Activated CD4-positive, alpha-beta T cell treated with anti-CD3 and anti-CD28 coated beads, Interleukin-2, amount 10 ng/mL, durations not matched to agents 7 days and 5 days (primary cell): ENCODE measurements at regions not wholly inside any gene's neighbourhood (a gene's known extent, or its start where the extent isn't known, plus 50 kb on each side); places are given as distances from the start of the nearest gene placed in this dataset.

Source experiments
- CTCF ChIA-PET: fragments of 350-600 bp; sonication (Branson Sonifier 250); formaldehyde crosslinking; loops from one replicate; lab custom pipeline; 2021; ENCODE audit warnings: antibody characterized with exemption; lab: Charles Lee
- POLR2A ChIA-PET: fragments of 350-600 bp; sonication (Branson Sonifier 250); formaldehyde crosslinking; loops from one replicate; lab custom pipeline; 2021; ENCODE audit warnings: antibody characterized with exemption; lab: Charles Lee
- DNase-seq: peaks from one replicate; pipeline ENCODE4 v3.0.0-alpha.2; 2020
- H3K27ac Mint-ChIP-seq: one replicate; pipeline ENCODE4 v1.8.0; 2021; ENCODE audit warnings: mild to moderate bottlenecking, moderate library complexity, mixed read lengths
- H3K27me3 Mint-ChIP-seq: one replicate; pipeline ENCODE4 v1.8.0; 2021; ENCODE audit warnings: mixed read lengths
- H3K36me3 Mint-ChIP-seq: one replicate; pipeline ENCODE4 v1.8.0; 2021; ENCODE audit warnings: low read depth, mixed read lengths
- H3K4me1 Mint-ChIP-seq: one replicate; pipeline ENCODE4 v1.8.0; 2021; ENCODE audit warnings: mixed read lengths
- H3K4me3 Mint-ChIP-seq: one replicate; pipeline ENCODE4 v1.8.0; 2021; ENCODE audit warnings: mild to moderate bottlenecking, moderate library complexity, mixed read lengths
- H3K9me3 Mint-ChIP-seq: one replicate; pipeline ENCODE4 v1.8.0; 2021; ENCODE audit warnings: mixed read lengths

GRCh38 chr9:86456416-86456815, 102.2 kb upstream of the TUT7 start:
- Mint-ChIP-seq H3K27me3 (peaks cover 17% of the 10 kb centered on the region), H3K4me3 (no peak overlapping the region), H3K4me1 (no peaks in the 10 kb centered on the region), H3K27ac (no peak overlapping the region), H3K36me3 (no peaks in the 10 kb centered on the region), H3K9me3 (no peaks in the 10 kb centered on the region)
- DNase-seq, result no peak
- POLR2A ChIA-PET, result no interaction called here
- CTCF ChIA-PET, result no interaction called here

GRCh38 chr9:86454701-86455615, 100.7 kb upstream of the TUT7 start:
- Mint-ChIP-seq H3K9me3 (no peaks in the 10 kb centered on the region), H3K4me1 (no peaks in the 10 kb centered on the region), H3K4me3 (no peak overlapping the region), H3K36me3 (no peaks in the 10 kb centered on the region), H3K27me3 (peaks cover 15% of the 10 kb centered on the region), H3K27ac (no peak overlapping the region)
- POLR2A ChIA-PET, result no interaction called here
- no peak for DNase-seq
- CTCF ChIA-PET, result no interaction called here

- Mint-ChIP-seq H3K4me1 (no peaks in the 10 kb centered on the region), H3K4me3 (no peak overlapping the region), H3K9me3 (no peaks in the 10 kb centered on the region), H3K27ac (no peak overlapping the region), H3K27me3 (peaks cover 13% of the 10 kb centered on the region), H3K36me3 (no peaks in the 10 kb centered on the region)
- no peak for DNase-seq
- CTCF ChIA-PET, result no interaction called here
- POLR2A ChIA-PET, result no interaction called here
Measured at GRCh38 chr9:86452201-86452828, 98.1 kb upstream of the TUT7 start.

GRCh38 chr9:86449246-86449645, 95.0 kb upstream of the TUT7 start:
- ChIA-PET POLR2A (no interaction called here), CTCF (no interaction called here)
- Mint-ChIP-seq H3K4me3 (no peak overlapping the region), H3K9me3 (no peaks in the 10 kb centered on the region), H3K36me3 (no peaks in the 10 kb centered on the region), H3K27me3 (peaks cover 8% of the 10 kb centered on the region), H3K4me1 (no peaks in the 10 kb centered on the region), H3K27ac (no peak overlapping the region)
- no peak for DNase-seq

GRCh38 chr9:86445671-86446070, 91.5 kb upstream of the TUT7 start:
- no peaks in the 10 kb centered on the region for H3K9me3 Mint-ChIP-seq
- peaks cover 11% of the 10 kb centered on the region for H3K27me3 Mint-ChIP-seq
- ChIA-PET POLR2A (no interaction called here), CTCF (no interaction called here)
- no peak for DNase-seq
- H3K36me3 Mint-ChIP-seq, result no peaks in the 10 kb centered on the region
- no peak overlapping the region for H3K4me3 Mint-ChIP-seq
- no peaks in the 10 kb centered on the region for H3K4me1 Mint-ChIP-seq
- H3K27ac Mint-ChIP-seq, result no peak overlapping the region

- no peaks in the 10 kb centered on the region for H3K9me3 Mint-ChIP-seq
- ChIA-PET CTCF (interaction anchor here (0.6 kb wide), 1 partner anchor 679 kb away, joined by 5 read pairs; no protein-coding TSS in a partner anchor), POLR2A (no interaction called here)
- no peak for DNase-seq
- no peaks in the 10 kb centered on the region for H3K4me1 Mint-ChIP-seq
- H3K27ac Mint-ChIP-seq, result no peak overlapping the region
- no peaks in the 10 kb centered on the region for H3K36me3 Mint-ChIP-seq
- H3K4me3 Mint-ChIP-seq, result no peak overlapping the region
- H3K27me3 Mint-ChIP-seq, result peaks cover 7% of the 10 kb centered on the region
Measured at GRCh38 chr9:86443992-86444391, 89.8 kb upstream of the TUT7 start.

- CTCF ChIA-PET, result interaction anchor here (1.0 kb wide), 1 partner anchor 889 kb away, joined by 3 read pairs; no protein-coding TSS in a partner anchor
- Mint-ChIP-seq H3K27ac (no peak overlapping the region), H3K9me3 (no peaks in the 10 kb centered on the region), H3K36me3 (no peaks in the 10 kb centered on the region), H3K4me1 (no peaks in the 10 kb centered on the region), H3K4me3 (no peak overlapping the region), H3K27me3 (peaks cover 8% of the 10 kb centered on the region)
- POLR2A ChIA-PET, result no interaction called here
- no peak for DNase-seq
Measured at GRCh38 chr9:86434039-86434726, 80.0 kb upstream of the TUT7 start.

GRCh38 chr9:86424251-86424891, 70.2 kb upstream of the TUT7 start:
- H3K27me3 Mint-ChIP-seq, result peaks cover 3% of the 10 kb centered on the region
- no peak overlapping the region for H3K4me3 Mint-ChIP-seq
- CTCF ChIA-PET, result interaction anchor here (0.7 kb wide), 1 partner anchor 905 kb away, joined by 5 read pairs; no protein-coding TSS in a partner anchor
- no peak for DNase-seq
- POLR2A ChIA-PET, result no interaction called here
- H3K9me3 Mint-ChIP-seq, result no peaks in the 10 kb centered on the region
- H3K4me1 Mint-ChIP-seq, result no peaks in the 10 kb centered on the region
- no peak overlapping the region for H3K27ac Mint-ChIP-seq
- H3K36me3 Mint-ChIP-seq, result no peaks in the 10 kb centered on the region

- H3K4me3 Mint-ChIP-seq, result no peak overlapping the region
- peaks cover 12% of the 10 kb centered on the region for H3K27me3 Mint-ChIP-seq
- H3K27ac Mint-ChIP-seq, result no peak overlapping the region
- DNase-seq, result no peak
- H3K9me3 Mint-ChIP-seq, result no peaks in the 10 kb centered on the region
- CTCF ChIA-PET, result interaction anchor here (1.0 to 2.6 kb wide), 2 partner anchors 9 to 16 kb away, joined by 4 to 11 read pairs; no protein-coding TSS in a partner anchor
- no peaks in the 10 kb centered on the region for H3K36me3 Mint-ChIP-seq
- POLR2A ChIA-PET, result no interaction called here
- H3K4me1 Mint-ChIP-seq, result no peaks in the 10 kb centered on the region
Measured at GRCh38 chr9:86413971-86414880, 60.0 kb upstream of the TUT7 start.

GRCh38 chr9:86410281-86410680, 56.1 kb upstream of the TUT7 start:
- Mint-ChIP-seq H3K27me3 (peaks cover 5% of the 10 kb centered on the region), H3K4me3 (no peak overlapping the region), H3K36me3 (no peaks in the 10 kb centered on the region), H3K9me3 (no peaks in the 10 kb centered on the region), H3K4me1 (no peaks in the 10 kb centered on the region), H3K27ac (no peak overlapping the region)
- DNase-seq, result no peak
- ChIA-PET CTCF (no interaction called here), POLR2A (no interaction called here)

- H3K36me3 Mint-ChIP-seq, result no peaks in the 10 kb centered on the region
- ChIA-PET POLR2A (no interaction called here), CTCF (interaction anchor here (0.7 kb wide), 1 partner anchor 9 kb away, joined by 3 read pairs; no protein-coding TSS in a partner anchor)
- H3K4me1 Mint-ChIP-seq, result no peaks in the 10 kb centered on the region
- peaks cover 5% of the 10 kb centered on the region for H3K27me3 Mint-ChIP-seq
- no peak for DNase-seq
- no peak overlapping the region for H3K4me3 Mint-ChIP-seq
- H3K9me3 Mint-ChIP-seq, result no peaks in the 10 kb centered on the region
- no peak overlapping the region for H3K27ac Mint-ChIP-seq
Measured at GRCh38 chr9:86408121-86408520, 53.9 kb upstream of the TUT7 start.

- Mint-ChIP-seq H3K36me3 (no peaks in the 10 kb centered on the region), H3K9me3 (no peaks in the 10 kb centered on the region), H3K27me3 (peaks cover 3% of the 10 kb centered on the region), H3K27ac (no peak overlapping the region), H3K4me3 (no peak overlapping the region), H3K4me1 (peaks cover 2% of the 10 kb centered on the region)
- CTCF ChIA-PET, result no interaction called here
- no peak for DNase-seq
- POLR2A ChIA-PET, result no interaction called here
Measured at GRCh38 chr9:86407022-86407421, 52.8 kb upstream of the TUT7 start.
